PC-3 (cell line): ENCODE measurements at regions not wholly inside any gene's neighbourhood (a gene's known extent, or its start where the extent isn't known, plus 50 kb on each side); places are given as distances from the start of the nearest gene placed in this dataset.

Experiments used
- ATAC-seq: fragments of 200-7000 bp; cut with Tn5 transposase; 2 replicates; pipeline ENCODE4 v1.9.1; 2020; ENCODE audit warnings: mild to moderate bottlenecking, moderate library complexity
- BruUV-seq: library from RNA; stranded (reverse); fragments of 400-500 nt; replicated peaks from 2 replicates; lab custom pipeline; 2021; lab: Mats Ljungman, UMichigan
- CTCF ChIA-PET: fragments of 300-600 bp; sonication (Branson Sonifier 250); formaldehyde crosslinking; loops from one replicate; lab custom pipeline; 2022; ENCODE audit warnings: antibody characterized with exemption; lab: Charles Lee
- POLR2A ChIA-PET: fragments of 300-600 bp; sonication (Branson Sonifier 250); formaldehyde crosslinking; loops from one replicate; lab custom pipeline; 2022; ENCODE audit warnings: antibody characterized with exemption; ENCODE audit not compliant: unreplicated experiment; lab: Charles Lee
- DNase-seq: peaks from one replicate; pipeline ENCODE4 v3.0.0-alpha.2; 2015
- H2AFZ ChIP-seq: fragments of 300-600 bp; sonication (generic); 2 replicates; pipeline ENCODE4 v1.6.0; 2016; ENCODE audit warnings: antibody characterized with exemption, low read length
- H3F3A ChIP-seq: fragments of 300-600 bp; sonication (generic); one replicate; pipeline ENCODE4 v1.6.0; 2017; ENCODE audit warnings: antibody characterized with exemption, low read length, control low read depth, mild to moderate bottlenecking; ENCODE audit not compliant: unreplicated experiment
- H3K27ac ChIP-seq: fragments of 300-600 bp; sonication (generic); 2 replicates; pipeline ENCODE4 v1.5.1; 2016; ENCODE audit warnings: mild to moderate bottlenecking, low read length
- H3K27me3 ChIP-seq: fragments of 300-600 bp; sonication (generic); 2 replicates; pipeline ENCODE4 v1.6.1; 2016; ENCODE audit warnings: low read length, mixed read lengths
- H3K36me3 ChIP-seq: fragments of 300-600 bp; sonication (generic); 2 replicates; pipeline ENCODE4 v1.6.1; 2016; ENCODE audit warnings: low read depth, mixed run types, low read length, mixed read lengths
- H3K4me1 ChIP-seq: fragments of 300-600 bp; sonication (generic); 2 replicates; pipeline ENCODE4 v1.5.1; 2016; ENCODE audit warnings: low read length; ENCODE audit not compliant: insufficient read depth
- H3K4me2 ChIP-seq: fragments of 300-600 bp; sonication (generic); 2 replicates; pipeline ENCODE4 v1.6.0; 2016; ENCODE audit warnings: low read length
- H3K4me3 ChIP-seq: fragments of 300-600 bp; sonication (generic); 2 replicates; pipeline ENCODE4 v1.5.1; 2016; ENCODE audit warnings: mild to moderate bottlenecking, low read length, mixed read lengths
- H3K79me2 ChIP-seq: fragments of 300-600 bp; sonication (generic); 2 replicates; pipeline ENCODE4 v1.6.1; 2017; ENCODE audit warnings: low read length, mixed read lengths
- H3K9ac ChIP-seq: fragments of 300-600 bp; sonication (generic); 2 replicates; pipeline ENCODE4 v1.6.0; 2016; ENCODE audit warnings: mild to moderate bottlenecking, low read length
- H3K9me2 ChIP-seq: fragments of 300-600 bp; sonication (generic); replicated peaks from 2 replicates; pipeline ENCODE4 v1.6.1; 2016; ENCODE audit warnings: mixed run types, low read length, mixed read lengths
- H3K9me3 ChIP-seq: fragments of 300-600 bp; sonication (generic); 2 replicates; pipeline ENCODE4 v1.6.1; 2016; ENCODE audit warnings: low read length, mixed read lengths
- H4K20me1 ChIP-seq: fragments of 300-600 bp; sonication (generic); 2 replicates; pipeline ENCODE4 v1.6.1; 2016; ENCODE audit warnings: low read length, mixed read lengths
- EZH2 ChIP-seq: fragments of 300-600 bp; sonication (generic); IDR thresholded peaks from one replicate; pipeline ENCODE4 v1.6.1; 2017; ENCODE audit warnings: antibody characterized with exemption, mild to moderate bottlenecking, low read length; ENCODE audit not compliant: unreplicated experiment
- EZH2phosphoT487 ChIP-seq: fragments of 300-600 bp; sonication (generic); IDR thresholded peaks from 2 replicates; pipeline ENCODE4 v1.6.1; 2018; ENCODE audit warnings: mild to moderate bottlenecking, antibody characterized with exemption, low read length, borderline replicate concordance
- intact Hi-C: fragments of 100-400 bp; cut with micrococcal nuclease; formaldehyde crosslinking; loops from 2 replicates; pipeline ENCODE4 v1.9.0; 2023
- TF ChIP-seq, protein P1 (sequence below): fragments of 300-600 bp; sonication (generic); conservative IDR thresholded peaks from 2 replicates; pipeline ENCODE4 v1.5.1; 2017; ENCODE audit warnings: antibody characterized with exemption, low read depth, mild to moderate bottlenecking, low read length

GRCh38 chr18:55861266-55861665, 273.3 kb upstream of the TCF4 start:
- no peaks in the 10 kb centered on the region for H3K79me2 ChIP-seq

GRCh38 chr18:55858661-55859515, 270.9 kb upstream of the TCF4 start:
- Histone ChIP-seq H3K4me2 (no peak overlapping the region), H3K79me2 (no peaks in the 10 kb centered on the region), H3K36me3 (no peaks in the 10 kb centered on the region), H2AFZ (no peak overlapping the region), H3K4me3 (no peak overlapping the region), H3K9me3 (no peaks in the 10 kb centered on the region), H4K20me1 (no peaks in the 10 kb centered on the region), H3K27ac (no peak overlapping the region), H3K9ac (no peak overlapping the region), H3F3A (peaks cover 8% of the 10 kb centered on the region), H3K9me2 (no peaks in the 10 kb centered on the region), H3K4me1 (peaks cover 37% of the 10 kb centered on the region), H3K27me3 (no peaks in the 10 kb centered on the region)
- ATAC-seq (no peak), DNase-seq (no peak)
- POLR2A ChIA-PET, result no interaction called here
- CTCF ChIA-PET, result no interaction called here
- TF ChIP-seq, protein P1, sequence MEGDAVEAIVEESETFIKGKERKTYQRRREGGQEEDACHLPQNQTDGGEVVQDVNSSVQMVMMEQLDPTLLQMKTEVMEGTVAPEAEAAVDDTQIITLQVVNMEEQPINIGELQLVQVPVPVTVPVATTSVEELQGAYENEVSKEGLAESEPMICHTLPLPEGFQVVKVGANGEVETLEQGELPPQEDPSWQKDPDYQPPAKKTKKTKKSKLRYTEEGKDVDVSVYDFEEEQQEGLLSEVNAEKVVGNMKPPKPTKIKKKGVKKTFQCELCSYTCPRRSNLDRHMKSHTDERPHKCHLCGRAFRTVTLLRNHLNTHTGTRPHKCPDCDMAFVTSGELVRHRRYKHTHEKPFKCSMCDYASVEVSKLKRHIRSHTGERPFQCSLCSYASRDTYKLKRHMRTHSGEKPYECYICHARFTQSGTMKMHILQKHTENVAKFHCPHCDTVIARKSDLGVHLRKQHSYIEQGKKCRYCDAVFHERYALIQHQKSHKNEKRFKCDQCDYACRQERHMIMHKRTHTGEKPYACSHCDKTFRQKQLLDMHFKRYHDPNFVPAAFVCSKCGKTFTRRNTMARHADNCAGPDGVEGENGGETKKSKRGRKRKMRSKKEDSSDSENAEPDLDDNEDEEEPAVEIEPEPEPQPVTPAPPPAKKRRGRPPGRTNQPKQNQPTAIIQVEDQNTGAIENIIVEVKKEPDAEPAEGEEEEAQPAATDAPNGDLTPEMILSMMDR, result no peak
- TF ChIP-seq EZH2, result no peak
- BruUV-seq, result no TSS peak
- intact Hi-C loops, result loop anchor here (5.0 to 10.0 kb wide), 6 partner anchors 42 to 716 kb away; partner anchors contain the start of gene TCF4

More at GRCh38 chr18:55861266-55861665, 273.3 kb upstream of the TCF4 start:
- H3K4me1 ChIP-seq, result peaks cover 20% of the 10 kb centered on the region
- no peak for TF ChIP-seq EZH2
- TF ChIP-seq, protein P1, result peak; percentile 77
- H3K27ac ChIP-seq, result no peak overlapping the region
- no peaks in the 10 kb centered on the region for H3F3A ChIP-seq
- H3K9me2 ChIP-seq, result no peaks in the 10 kb centered on the region
- POLR2A ChIA-PET, result no interaction called here
- no peak overlapping the region for H3K4me2 ChIP-seq
- H2AFZ ChIP-seq, result no peak overlapping the region
- DNase-seq (peak; percentile 69), ATAC-seq (peak; percentile 81)
- H3K36me3 ChIP-seq, result no peaks in the 10 kb centered on the region
- H3K9ac ChIP-seq, result no peak overlapping the region
- H3K9me3 ChIP-seq, result no peaks in the 10 kb centered on the region
- CTCF ChIA-PET, result interaction anchor here (0.5 to 0.7 kb wide), 2 partner anchors 14 to 476 kb away, joined by 3 read pairs; no protein-coding TSS in a partner anchor
- no TSS peak for BruUV-seq
- H3K4me3 ChIP-seq, result no peak overlapping the region
- no peaks in the 10 kb centered on the region for H3K27me3 ChIP-seq
- intact Hi-C loops, result loop anchor here (1.0 kb wide), 1 partner anchor 446 kb away; no protein-coding TSS in a partner anchor
- no peaks in the 10 kb centered on the region for H4K20me1 ChIP-seq

GRCh38 chr18:55857956-55858355, 270.0 kb upstream of the TCF4 start:
- no TSS peak for BruUV-seq
- no peak for ATAC-seq
- no peak overlapping the region for H3K4me2 ChIP-seq
- no peaks in the 10 kb centered on the region for H3K79me2 ChIP-seq
- no peaks in the 10 kb centered on the region for H3K9me2 ChIP-seq
- H3K4me3 ChIP-seq, result no peak overlapping the region
- no peaks in the 10 kb centered on the region for H3K27me3 ChIP-seq
- TF ChIP-seq, protein P1, result no peak
- TF ChIP-seq EZH2phosphoT487 (no peak), EZH2 (no peak)
- H3K36me3 ChIP-seq, result no peaks in the 10 kb centered on the region
- ChIA-PET CTCF (no interaction called here), POLR2A (no interaction called here)
- H3K9ac ChIP-seq, result no peak overlapping the region
- peaks cover 37% of the 10 kb centered on the region for H3K4me1 ChIP-seq
- intact Hi-C loops, result loop anchor here (5.0 to 10.0 kb wide), 6 partner anchors 41 to 717 kb away; partner anchors contain the start of gene TCF4
- peaks cover 8% of the 10 kb centered on the region for H3F3A ChIP-seq
- no peak overlapping the region for H2AFZ ChIP-seq
- DNase-seq, result no peak
- no peaks in the 10 kb centered on the region for H4K20me1 ChIP-seq
- no peak overlapping the region for H3K27ac ChIP-seq
- H3K9me3 ChIP-seq, result no peaks in the 10 kb centered on the region
